NCI-H524 treated with DMSO at 0.1 percent for 48 hours (cell line): ENCODE measurements at regions not wholly inside any gene's neighbourhood (a gene's known extent, or its start where the extent isn't known, plus 50 kb on each side); places are given as distances from the start of the nearest gene placed in this dataset.

Experiments used
- DNase-seq: peaks from one replicate; lab custom pipeline; 2025; lab: John Stamatoyannopoulos, UW

DNA sequence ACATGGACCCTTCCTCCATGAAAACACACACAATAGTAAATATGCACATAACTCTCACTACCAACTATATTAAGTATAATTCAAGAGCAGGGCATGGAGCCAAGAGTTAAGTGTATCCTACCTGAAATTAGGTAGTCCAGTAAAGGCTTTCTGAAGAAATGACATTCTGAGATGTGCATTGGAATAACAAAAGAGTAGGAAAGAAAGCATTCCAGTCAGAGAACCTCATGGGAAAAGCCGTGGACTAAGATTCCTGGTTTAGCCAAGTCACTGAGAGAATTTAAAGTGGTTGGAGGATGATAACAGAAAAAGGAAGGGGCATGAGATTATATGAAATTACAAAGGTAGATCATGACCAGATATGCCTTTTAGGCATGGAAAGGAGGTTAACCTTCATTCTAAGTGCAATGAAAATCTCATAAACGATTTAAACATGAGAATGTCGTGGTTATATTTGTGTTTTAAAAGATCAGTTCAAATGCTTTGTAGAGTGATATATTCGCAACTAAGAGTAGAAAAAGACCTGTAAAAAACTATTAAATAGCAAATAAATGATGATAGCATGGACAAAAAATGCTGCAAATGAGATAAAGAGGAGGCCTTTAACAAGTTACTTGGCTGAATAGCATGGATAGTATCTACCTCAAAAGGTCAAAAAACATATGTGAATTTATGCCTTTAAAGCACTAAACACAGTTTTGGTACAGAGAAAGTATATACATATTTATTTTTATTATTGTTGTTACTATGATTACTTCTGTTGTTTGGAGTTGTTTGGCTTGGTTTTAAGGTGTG is 767.4 kb upstream of the GHITM start:
- no peak for DNase-seq

GRCh38 chr10:83372646-83373045 is 766.7 kb upstream of the GHITM start:
- DNase-seq = no peak

DNA sequence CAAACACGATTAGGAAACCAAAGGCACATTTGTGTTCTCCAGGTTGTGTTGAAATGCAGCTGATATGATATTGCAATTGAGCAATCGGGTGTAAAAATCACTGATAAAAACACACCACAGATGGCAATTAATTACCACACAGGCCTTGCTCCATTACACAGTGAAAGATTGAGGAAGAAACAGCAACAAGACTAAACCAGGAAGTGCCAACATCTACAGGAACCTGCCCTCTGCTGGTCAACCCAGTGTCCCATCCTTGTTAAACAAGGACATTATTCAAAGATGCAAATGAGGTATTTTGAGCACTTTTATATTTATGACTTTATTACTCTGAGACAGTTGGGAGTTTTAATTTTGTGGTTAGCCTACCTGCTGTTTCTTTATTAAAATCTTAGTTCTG is 765.6 kb upstream of the GHITM start:
- DNase-seq = peak; percentile 13

- DNase-seq = no peak
These were observed 764.6 kb upstream of the GHITM start for GRCh38 chr10:83374741-83375140.

DNA sequence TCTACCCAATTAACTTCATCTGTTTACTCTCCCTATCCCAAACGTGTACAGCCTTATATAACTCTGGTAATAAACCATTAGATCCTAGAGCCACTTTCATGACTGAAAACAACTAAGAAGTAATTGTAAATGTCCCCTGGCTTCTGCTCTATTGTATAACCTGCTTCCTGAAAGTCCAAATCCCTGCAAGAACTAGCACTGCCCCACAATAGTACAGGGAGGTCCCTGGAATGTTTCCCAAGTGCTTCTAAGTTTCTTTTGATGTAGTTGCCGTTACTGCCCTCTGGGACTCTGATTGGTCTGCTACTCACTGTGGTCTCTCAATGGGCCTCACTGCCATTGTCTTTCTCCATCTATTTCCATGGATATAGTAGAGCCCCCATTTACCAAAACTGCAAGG is 764.0 kb upstream of the GHITM start:
- no peak for DNase-seq

GRCh38 chr10:83397806-83398205 is 741.5 kb upstream of the GHITM start:
- no peak for DNase-seq

GRCh38 chr10:83410570-83410969 is 728.7 kb upstream of the GHITM start:
- DNase-seq = no peak

DNA sequence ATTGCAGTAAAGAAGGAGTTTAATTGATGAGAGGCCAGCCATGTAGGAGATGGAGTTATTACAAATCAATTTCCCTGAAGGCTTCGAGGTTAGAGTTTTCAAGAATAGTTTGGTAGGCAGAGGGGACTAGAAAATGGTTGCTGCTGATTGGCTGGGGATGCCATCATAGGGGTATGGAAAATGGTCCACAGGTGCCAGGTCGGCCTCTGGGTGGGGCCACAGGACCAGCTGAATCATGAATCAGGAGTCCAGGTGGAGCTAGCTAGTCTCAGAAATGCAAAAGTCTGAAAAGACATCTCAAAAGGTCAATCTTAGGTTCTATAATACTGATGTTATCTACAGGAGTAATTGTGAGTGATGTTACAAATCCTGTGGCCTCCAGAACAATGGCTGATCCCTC is 714.0 kb upstream of the GHITM start:
- DNase-seq = no peak

DNA sequence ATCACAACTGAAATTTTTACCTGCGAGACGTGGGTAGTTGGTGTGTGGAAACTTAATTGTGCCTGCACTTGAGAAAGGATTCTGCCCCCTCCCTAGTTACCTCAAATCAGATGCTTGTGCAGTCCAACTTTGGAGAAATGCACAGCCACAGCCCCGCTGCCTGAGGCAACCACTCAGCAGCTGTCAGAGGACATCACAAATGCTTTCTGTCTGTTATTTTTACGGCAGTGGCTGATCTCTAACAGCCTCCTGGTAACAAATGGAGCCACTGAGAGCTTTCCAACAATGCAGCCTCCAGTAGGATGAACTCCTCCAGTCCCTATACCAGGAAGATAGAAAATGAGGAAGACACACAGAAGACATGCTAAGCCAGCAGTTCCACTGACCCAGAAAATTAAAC is 712.2 kb upstream of the GHITM start:
- no peak for DNase-seq

DNA sequence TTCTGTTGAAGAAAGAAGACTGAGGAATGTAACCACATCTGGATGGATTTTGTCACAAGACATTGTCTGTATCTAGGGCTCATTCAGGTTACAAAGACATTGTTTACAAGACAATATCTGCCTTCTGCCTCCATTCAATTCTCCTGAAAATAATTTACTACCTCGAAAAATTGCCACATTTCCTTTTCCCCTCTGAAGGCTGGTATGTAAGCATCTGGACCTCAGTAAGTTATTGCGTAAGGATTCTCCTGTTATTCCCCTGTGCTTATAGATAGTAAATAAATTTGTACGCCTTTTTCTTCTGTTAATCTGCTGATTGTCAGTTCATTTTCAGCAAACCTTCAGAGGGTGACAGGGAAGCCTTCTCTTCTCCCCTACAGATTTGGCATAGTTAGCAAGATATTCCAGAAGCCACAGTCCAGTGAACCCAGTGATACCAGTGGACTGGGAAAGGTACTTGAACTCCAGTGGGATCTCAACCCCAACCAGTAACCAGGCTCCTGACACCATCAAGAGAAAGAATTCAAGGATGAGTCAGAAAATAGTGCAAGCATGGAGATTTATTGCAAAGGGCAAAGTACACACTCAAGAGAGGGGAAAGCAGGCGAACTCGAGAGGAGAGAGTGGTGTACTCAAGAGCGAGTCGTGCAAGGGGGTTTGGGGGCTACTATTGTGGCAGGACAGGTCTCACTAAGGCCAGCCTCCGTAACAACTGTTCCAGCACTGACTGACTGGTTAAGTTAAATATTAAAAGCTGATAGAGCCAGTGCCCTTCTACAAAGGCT is 706.9 kb upstream of the GHITM start:
- no peak for DNase-seq

DNA sequence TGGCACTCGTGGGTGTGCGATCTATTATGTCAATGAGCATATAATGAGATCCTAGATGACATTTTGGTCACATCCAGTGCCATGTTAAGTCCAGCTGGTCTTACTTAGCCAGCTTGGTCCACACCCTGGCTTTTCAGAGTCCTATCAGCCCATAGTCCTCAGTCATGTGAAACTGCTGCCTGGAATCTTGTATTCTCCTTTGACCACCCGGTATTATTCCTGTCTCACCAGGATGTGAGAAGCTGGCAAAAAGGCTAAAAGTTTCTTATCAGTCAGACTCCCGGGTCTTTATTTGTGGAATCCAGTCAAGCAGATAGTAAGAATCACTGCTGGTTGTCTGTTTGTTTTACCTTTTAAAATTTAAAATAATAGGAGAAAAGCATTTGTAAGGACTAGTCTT is 705.6 kb upstream of the GHITM start:
- DNase-seq = no peak

GRCh38 chr10:83448013-83448412 is 691.3 kb upstream of the GHITM start:
- DNase-seq = no peak

- DNase-seq = no peak
These were observed 680.7 kb upstream of the GHITM start for GRCh38 chr10:83458611-83459010.

DNA sequence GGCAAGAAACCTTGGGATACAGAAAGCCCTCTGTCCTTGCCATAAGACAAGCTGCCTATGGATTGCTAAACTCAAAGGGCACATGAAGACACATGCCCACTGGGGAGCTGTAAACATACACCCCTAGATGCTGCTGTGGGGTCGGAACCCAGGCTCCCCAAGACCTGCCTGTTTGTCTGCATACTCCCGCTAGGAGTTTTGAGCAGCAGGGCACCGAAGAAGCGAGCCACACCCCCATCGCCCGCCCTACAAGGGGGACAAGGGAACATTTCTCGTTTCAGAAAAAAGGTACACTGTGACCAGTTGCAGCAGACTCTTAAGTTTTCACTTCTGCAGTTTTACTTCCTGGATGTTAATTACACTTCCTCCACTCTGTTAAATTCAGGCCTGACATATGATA is 680.2 kb upstream of the GHITM start:
- no peak for DNase-seq

DNA sequence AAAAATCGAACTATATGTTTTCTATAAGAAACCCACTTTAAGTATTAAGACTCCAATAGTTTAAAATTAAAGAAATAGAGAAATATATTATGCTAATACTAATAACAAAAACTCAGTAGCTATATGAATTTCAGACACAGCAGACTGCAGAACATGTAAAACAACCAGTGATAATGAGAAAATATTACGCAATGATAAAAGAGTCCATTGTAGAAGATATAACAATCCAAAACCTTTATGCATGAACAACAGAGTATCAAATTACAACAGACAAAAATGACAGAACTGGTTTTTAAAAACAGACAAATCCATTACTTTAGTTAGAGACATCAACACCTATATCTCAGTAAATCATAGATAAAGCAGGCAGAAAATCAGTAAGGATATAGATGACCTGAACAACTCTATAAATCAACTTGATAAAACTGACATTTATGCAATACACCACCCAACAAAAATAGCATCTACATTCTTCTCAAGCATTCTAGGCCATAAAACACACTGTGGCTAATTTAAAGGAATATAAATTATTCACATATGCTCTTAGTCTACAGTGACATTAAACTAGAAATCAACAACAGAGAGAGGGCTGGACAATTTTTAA is 669.5 kb upstream of the GHITM start:
- no peak for DNase-seq

GRCh38 chr10:83476211-83476610 is 663.1 kb upstream of the GHITM start:
- DNase-seq = no peak

- no peak for DNase-seq
These were observed 650.1 kb upstream of the GHITM start for GRCh38 chr10:83489161-83489560.

DNA sequence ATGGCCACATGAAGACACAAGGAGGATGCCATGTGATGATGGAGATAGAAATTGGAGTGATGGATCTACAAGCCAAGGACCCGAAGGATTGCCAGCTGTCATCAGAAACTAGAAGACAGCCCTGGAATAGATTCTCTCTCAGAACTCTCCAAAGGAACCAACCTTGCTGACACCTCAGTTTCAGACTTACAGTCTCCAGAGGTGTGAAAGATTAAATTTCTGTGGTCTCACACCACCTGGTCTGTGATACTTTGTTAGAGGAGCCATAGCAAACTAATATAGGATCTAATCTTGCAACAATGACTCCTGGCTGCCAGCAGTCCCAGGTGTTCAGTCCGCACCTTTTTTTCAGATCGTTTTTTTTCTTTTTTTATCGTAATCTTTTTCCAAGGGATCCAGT is 647.3 kb upstream of the GHITM start:
- no peak for DNase-seq

DNA sequence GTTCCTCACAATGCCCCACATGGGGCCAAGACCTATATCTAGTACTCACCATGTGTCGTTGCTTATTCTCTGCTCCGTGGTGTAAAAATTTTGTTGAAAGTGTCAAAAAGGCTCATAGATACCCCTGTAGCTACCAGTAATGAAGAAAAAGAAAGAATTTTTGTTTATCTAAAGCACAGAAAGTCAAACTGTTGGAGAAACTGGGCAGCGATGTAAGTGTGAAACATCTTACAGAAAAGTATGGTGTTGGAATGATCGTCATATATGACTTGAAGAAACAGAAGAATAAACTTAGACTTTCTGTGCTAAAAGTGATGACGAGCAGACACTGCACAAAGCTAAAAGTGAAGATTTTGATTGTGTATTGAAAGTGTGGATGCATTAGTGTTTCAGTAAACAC is 626.6 kb upstream of the GHITM start:
- no peak for DNase-seq

DNA sequence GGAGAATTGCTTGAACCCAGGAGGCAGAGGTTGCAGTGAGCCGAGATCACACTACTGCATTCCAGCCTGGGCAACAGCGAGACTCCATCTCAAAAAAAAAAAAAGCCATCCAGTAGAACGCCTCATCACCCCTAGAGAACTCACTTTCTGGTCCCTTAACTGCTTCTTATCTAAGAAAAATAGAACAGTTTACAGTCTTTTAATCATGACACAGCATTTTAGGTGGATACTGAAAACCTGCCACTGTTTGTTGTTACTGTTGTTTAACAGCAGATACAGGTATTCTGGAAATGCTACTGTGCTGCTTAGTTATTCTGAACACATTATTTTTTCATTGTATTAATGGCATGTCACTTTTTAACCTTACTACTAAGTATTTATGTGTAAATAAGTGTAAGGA is 624.3 kb upstream of the GHITM start:
- DNase-seq = no peak

- peak; percentile 16 for DNase-seq
These were observed 622.5 kb upstream of the GHITM start for GRCh38 chr10:83516788-83517187.

DNA sequence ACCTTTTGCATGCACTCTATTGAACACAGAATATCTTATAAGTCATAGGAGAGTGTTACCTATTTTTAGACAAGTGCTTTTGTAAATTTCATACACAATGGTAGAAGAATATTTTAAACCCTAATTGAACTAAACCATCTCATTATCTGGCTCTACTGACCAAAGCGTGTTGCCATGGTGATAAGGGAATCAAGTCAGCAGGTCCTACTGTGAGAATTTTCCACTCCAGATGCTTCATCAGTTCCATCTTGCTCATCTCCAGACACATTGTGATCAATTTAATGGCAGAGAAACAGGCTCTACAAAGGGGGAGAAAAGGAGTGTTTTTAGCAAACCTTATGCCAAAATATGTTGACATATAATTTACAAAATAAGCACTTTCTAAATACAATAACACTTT is 621.9 kb upstream of the GHITM start:
- no peak for DNase-seq

- DNase-seq = no peak
These were observed 620.5 kb upstream of the GHITM start for GRCh38 chr10:83518779-83519178.
